Right lobe of liver (tissue), 6 donors: ENCODE measurements at regions not wholly inside any gene's neighbourhood (a gene's known extent, or its start where the extent isn't known, plus 50 kb on each side); places are given as distances from the start of the nearest gene placed in this dataset.

Source experiments
- ATAC-seq, 4 donors: fragments of 200-7000 bp; cut with Tn5 transposase; one replicate each; pipeline ENCODE4 v1.9.1; 2020; ENCODE audit warnings: mild to moderate bottlenecking in 4 of 4, moderate library complexity in 4 of 4
- DNase-seq, 3 donors: peaks; one replicate each; pipeline ENCODE4 v3.0.0-alpha.2; 2020
- H3K27ac ChIP-seq, 3 donors: fragments of 200-600 bp; one replicate each; pipeline ENCODE4 v1.8.0; 2022
- H3K27me3 ChIP-seq, 2 donors: fragments of 200-600 bp; one replicate each; pipeline ENCODE4 v1.8.0; 2022
- H3K36me3 ChIP-seq, 4 donors: fragments of 200-600 bp; sonication (generic) in 1 of 4; one replicate each; pipeline versions ENCODE4 v1.5.1 to v1.8.0; 2017 to 2022; ENCODE audit warnings: control low read depth in 1 of 4
- H3K4me1 ChIP-seq, 4 donors: fragments of 200-600 bp; sonication (generic) in 1 of 4; one replicate each; pipeline versions ENCODE4 v1.5.1 to v1.8.0; 2017 to 2022; ENCODE audit warnings: control low read depth in 1 of 4
- H3K4me3 ChIP-seq, 3 donors: fragments of 200-600 bp; one replicate each; pipeline ENCODE4 v1.8.0; 2022
- H3K9me3 ChIP-seq, 4 donors: fragments of 200-600 bp; sonication (generic) in 1 of 4; one replicate each; pipeline versions ENCODE4 v1.5.1 to v1.8.0; 2017 to 2022; ENCODE audit warnings: control low read depth in 1 of 4
- POLR2A ChIP-seq: fragments of 450-650 bp; IDR thresholded peaks from one replicate; pipeline ENCODE4 v1.6.1; 2017; ENCODE audit warnings: antibody characterized with exemption, mild to moderate bottlenecking
- WGBS: methylation state at CpG from one replicate; pipeline ENCODE4 v1.1.6; 2018; ENCODE audit warnings: low coverage, low lambda C conversion rate; ENCODE audit not compliant: insufficient coverage; ENCODE audit errors: missing lambda C conversion rate; 5-methylcytosine and 5-hydroxymethylcytosine counted together
- intact Hi-C, 2 donors: fragments of 100-400 bp; cut with DNase I; formaldehyde crosslinking; loops; one replicate each; pipeline versions ENCODE4 v1.11.2 to v1.14.1; 2022
- TF ChIP-seq, protein P1 (sequence below), 4 donors: fragments of 200-600 bp in 3 of 4; fragments of 450-650 bp in 1 of 4; IDR thresholded peaks; one replicate each; pipeline versions ENCODE4 v1.5.1 to v1.8.0; 2016 to 2022; ENCODE audit warnings: antibody characterized with exemption in 4 of 4, mild to moderate bottlenecking in 2 of 4
- donor health status: DM: no; HTN: yes; CAD: no.
- donor health status: DM: no; HTN: no; CAD: no.
- donor health status: DM: no; HTN: no; CAD: no.
- donor health status: DM: no; HTN: yes; CAD: no.
- donor health status: DM: no; HTN: yes; CAD: no.

DNA sequence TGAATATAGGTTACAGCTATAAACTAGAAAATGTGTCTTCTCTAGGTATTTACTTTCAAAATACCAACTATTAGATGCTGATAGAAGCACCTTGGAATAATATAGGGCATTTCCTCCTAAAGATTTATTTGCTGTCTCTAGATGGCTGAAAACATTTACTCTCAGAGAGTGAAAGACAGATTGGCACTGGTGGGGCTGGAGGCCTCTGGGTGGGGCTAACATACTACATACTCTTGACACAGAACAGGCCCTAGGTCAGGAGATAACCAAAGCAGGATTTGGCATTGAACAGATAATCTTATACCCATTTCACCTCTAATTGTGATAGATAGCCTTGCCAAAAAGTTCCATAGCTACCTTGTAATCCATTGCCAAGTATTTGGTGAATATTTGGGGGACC lies 253.3 kb upstream of the TBC1D5 start:
- ATAC-seq, result no peak
- intact Hi-C loops, result no loop called here
- no peak for TF ChIP-seq POLR2A
- TF ChIP-seq, protein P1, sequence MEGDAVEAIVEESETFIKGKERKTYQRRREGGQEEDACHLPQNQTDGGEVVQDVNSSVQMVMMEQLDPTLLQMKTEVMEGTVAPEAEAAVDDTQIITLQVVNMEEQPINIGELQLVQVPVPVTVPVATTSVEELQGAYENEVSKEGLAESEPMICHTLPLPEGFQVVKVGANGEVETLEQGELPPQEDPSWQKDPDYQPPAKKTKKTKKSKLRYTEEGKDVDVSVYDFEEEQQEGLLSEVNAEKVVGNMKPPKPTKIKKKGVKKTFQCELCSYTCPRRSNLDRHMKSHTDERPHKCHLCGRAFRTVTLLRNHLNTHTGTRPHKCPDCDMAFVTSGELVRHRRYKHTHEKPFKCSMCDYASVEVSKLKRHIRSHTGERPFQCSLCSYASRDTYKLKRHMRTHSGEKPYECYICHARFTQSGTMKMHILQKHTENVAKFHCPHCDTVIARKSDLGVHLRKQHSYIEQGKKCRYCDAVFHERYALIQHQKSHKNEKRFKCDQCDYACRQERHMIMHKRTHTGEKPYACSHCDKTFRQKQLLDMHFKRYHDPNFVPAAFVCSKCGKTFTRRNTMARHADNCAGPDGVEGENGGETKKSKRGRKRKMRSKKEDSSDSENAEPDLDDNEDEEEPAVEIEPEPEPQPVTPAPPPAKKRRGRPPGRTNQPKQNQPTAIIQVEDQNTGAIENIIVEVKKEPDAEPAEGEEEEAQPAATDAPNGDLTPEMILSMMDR (IDR thresholded peaks at IDR 0.05), result no peak

DNA sequence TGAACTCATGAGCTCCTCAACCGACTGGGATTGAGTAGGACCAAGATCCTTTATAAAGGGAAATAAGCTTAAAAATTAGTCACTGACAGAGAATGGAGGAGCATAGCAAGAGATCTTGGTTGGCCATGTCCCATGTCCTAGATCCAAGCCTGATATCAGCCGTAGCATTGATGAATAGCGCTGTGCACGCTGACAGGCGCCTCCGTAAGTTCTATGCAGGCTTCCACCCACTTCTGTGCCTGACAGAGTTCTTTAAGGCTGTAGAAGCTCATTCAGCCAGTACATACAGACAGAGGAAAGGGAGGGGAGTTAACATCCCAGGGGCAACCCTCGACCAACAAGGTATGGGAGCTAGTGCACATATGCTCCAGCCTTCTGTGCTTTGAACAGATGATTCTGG lies 251.7 kb upstream of the TBC1D5 start:
- Histone ChIP-seq H3K4me3 (no peak overlapping the region), H3K4me1 (no peaks in the 10 kb centered on the region), H3K27ac (no peak overlapping the region), H3K27me3 (no peaks in the 10 kb centered on the region), H3K9me3 (no peaks in the 10 kb centered on the region), H3K36me3 (no peaks in the 10 kb centered on the region)
- no peak for DNase-seq
- intact Hi-C loops, result no loop called here
- 81% methylated on average over 4 of the region's 7 CpGs for WGBS
- TF ChIP-seq POLR2A, result no peak
- TF ChIP-seq, protein P1 (IDR thresholded peaks at IDR 0.05), result no peak
- no peak for ATAC-seq

More for the DNA sequence above, 253.3 kb upstream of the TBC1D5 start:
- no peak overlapping the region for H3K4me3 ChIP-seq
- DNase-seq, result no peak
- no peaks in the 10 kb centered on the region for H3K27me3 ChIP-seq
- no peak overlapping the region for H3K27ac ChIP-seq
- H3K9me3 ChIP-seq, result no peaks in the 10 kb centered on the region
- no peaks in the 10 kb centered on the region for H3K36me3 ChIP-seq
- H3K4me1 ChIP-seq, result no peaks in the 10 kb centered on the region

DNA sequence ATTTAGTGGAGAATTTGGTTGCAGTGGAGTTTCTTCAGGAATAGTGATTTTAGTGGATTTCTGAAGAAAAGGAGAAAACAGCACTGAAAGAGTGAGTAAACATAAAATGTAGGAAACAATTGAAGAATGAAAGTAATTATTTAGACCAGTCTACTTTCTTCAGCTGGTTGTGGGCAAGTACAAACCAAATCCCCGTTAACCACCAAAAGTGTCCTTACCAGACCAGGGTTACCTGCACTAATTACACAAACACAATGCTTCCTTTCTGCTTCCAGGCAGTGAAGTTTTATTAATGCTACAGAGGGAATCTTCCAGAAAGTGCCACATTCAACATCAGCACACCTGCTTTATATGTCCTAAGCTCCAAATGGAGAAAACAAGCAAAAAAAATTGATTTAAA lies 248.0 kb upstream of the TBC1D5 start:
- 60% methylated on average over 1 of the region's 1 CpG for WGBS
- DNase-seq (no peak), ATAC-seq (no peak)
- Histone ChIP-seq H3K36me3 (no peaks in the 10 kb centered on the region), H3K9me3 (no peaks in the 10 kb centered on the region), H3K4me1 (no peaks in the 10 kb centered on the region), H3K4me3 (no peak overlapping the region), H3K27ac (no peak overlapping the region), H3K27me3 (no peaks in the 10 kb centered on the region)
- TF ChIP-seq, protein P1 (IDR thresholded peaks at IDR 0.05), result no peak
- no peak for TF ChIP-seq POLR2A
- intact Hi-C loops, result no loop called here

DNA sequence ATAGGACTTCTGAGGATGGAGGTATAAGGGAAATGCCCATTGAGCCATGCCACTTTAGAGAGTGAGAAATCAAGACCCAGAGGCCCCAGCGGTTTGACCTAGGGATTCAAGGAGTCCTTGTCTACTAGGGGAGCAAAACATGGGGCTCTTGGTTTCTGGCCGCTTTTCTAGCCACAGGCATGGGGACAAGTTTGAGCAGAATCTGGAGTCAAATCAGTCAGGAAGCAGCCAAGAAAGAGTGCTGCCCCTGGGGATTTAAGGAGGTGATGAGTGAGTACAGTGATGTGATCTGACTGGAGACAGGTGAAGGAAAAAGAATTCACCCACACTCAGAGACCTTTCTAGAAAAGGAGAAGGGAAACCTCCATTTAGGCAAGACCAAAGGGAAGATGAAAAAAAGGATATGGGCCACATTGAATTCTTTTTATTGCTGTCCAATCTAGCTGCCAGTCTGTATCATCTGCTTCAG lies 244.0 kb upstream of the TBC1D5 start:
- H3K27ac ChIP-seq, result no peak overlapping the region
- H3K4me3 ChIP-seq, result no peak overlapping the region
- 27% methylated on average over 2 of the region's 2 CpGs for WGBS
- H3K36me3 ChIP-seq, result no peaks in the 10 kb centered on the region
- ATAC-seq (no peak), DNase-seq (no peak)
- intact Hi-C loops, result no loop called here
- H3K4me1 ChIP-seq, result no peaks in the 10 kb centered on the region
- no peaks in the 10 kb centered on the region for H3K9me3 ChIP-seq
- TF ChIP-seq POLR2A, result no peak
- TF ChIP-seq, protein P1 (IDR thresholded peaks at IDR 0.05), result no peak
- H3K27me3 ChIP-seq, result no peaks in the 10 kb centered on the region
